ENCODE measurements at regions not wholly inside any gene's neighbourhood (a gene's known extent, or its start where the extent isn't known, plus 50 kb on each side); places are given as distances from the start of the nearest gene placed in this dataset.

DNA sequence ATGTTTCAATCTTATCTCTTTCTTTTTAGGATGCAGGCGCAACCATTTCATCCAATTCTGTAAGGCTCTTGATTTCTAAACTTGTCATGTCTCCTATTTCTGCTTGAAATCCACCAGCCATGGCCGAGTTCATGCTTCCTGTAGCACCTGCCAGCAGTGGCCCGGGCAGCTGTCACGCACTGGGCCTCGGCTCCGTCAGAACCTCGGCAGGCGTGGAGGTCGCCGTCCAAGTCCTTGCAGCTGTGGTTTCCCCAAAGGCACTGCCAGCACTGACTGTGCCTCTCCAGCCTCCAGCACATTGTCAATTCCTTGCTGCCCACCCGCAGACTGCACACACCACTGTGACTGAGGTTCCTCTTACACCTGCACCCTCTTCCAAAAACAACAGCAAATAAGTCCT is 188.7 kb upstream of the SALL3 start:
- no peak overlapping the region for H3K27ac ChIP-seq (ENCODE audit: insufficient read depth, low read length)
- H3K4me2 ChIP-seq (ENCODE audit: extremely low read depth, insufficient read depth, low read length) = no peak overlapping the region
- H2AFZ ChIP-seq (ENCODE audit: low read length) = no peak overlapping the region
- no peaks in the 10 kb centered on the region for H4K20me1 ChIP-seq (ENCODE audit: control insufficient read depth, extremely low read depth, insufficient read depth, low read length)
- no peaks in the 10 kb centered on the region for H3K4me1 ChIP-seq (ENCODE audit: control insufficient read depth, extremely low read depth, insufficient read depth, low read length)
- TF ChIP-seq EZH2 (IDR thresholded peaks at IDR 0.05; ENCODE audit: low read length, missing control alignments) = no peak
- TF ChIP-seq, protein P1, sequence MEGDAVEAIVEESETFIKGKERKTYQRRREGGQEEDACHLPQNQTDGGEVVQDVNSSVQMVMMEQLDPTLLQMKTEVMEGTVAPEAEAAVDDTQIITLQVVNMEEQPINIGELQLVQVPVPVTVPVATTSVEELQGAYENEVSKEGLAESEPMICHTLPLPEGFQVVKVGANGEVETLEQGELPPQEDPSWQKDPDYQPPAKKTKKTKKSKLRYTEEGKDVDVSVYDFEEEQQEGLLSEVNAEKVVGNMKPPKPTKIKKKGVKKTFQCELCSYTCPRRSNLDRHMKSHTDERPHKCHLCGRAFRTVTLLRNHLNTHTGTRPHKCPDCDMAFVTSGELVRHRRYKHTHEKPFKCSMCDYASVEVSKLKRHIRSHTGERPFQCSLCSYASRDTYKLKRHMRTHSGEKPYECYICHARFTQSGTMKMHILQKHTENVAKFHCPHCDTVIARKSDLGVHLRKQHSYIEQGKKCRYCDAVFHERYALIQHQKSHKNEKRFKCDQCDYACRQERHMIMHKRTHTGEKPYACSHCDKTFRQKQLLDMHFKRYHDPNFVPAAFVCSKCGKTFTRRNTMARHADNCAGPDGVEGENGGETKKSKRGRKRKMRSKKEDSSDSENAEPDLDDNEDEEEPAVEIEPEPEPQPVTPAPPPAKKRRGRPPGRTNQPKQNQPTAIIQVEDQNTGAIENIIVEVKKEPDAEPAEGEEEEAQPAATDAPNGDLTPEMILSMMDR (conservative IDR thresholded peaks at IDR 0.05 in 1 of 2, IDR thresholded peaks at IDR 0.05 in 1 of 2; ENCODE audit: low read depth in 1 of 2, low read length in 2 of 2) = no peak
- no peak for DNase-seq (ENCODE audit: low read depth in 2 of 2)
- H3K27me3 ChIP-seq (ENCODE audit: control insufficient read depth, insufficient read depth, low read length) = no peaks in the 10 kb centered on the region
- H3K4me3 ChIP-seq (replicated peaks in 1 of 4; ENCODE audit: control extremely low read depth in 1 of 4, insufficient read depth in 1 of 4, low read depth in 3 of 4, low read length in 4 of 4) = no peak overlapping the region
- no peaks in the 10 kb centered on the region for H3K9me3 ChIP-seq (ENCODE audit: control insufficient read depth, insufficient read depth, low read depth, low read length)
- no peaks in the 10 kb centered on the region for H3K36me3 ChIP-seq (ENCODE audit: control insufficient read depth, insufficient read depth, low read length)
- no peaks in the 10 kb centered on the region for H3K79me2 ChIP-seq (ENCODE audit: control insufficient read depth, insufficient read depth, low read length)
- H3K9ac ChIP-seq (ENCODE audit: insufficient read depth, low read length) = no peak overlapping the region

DNA sequence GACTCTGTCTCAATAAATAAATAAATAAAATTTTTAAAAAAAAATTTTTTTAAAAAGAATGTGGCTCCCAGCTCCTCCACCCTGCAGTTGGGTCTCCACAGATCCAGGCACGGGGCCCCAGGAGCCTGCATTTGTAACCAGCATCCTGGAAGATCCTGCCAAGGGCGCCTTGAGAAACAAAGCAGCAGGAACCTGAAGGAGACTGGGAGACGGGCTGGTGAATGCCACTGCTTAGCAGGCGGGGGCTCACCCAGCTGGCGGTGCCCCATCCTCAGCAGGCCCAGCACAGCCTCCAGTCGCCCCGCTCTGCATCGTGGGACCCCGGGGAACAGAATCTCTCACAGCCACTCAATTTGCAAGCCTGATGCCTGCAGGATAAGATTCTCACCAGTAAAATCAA is 187.5 kb upstream of the SALL3 start:
- no peak overlapping the region for H3K9ac ChIP-seq (ENCODE audit: insufficient read depth, low read length)
- no peaks in the 10 kb centered on the region for H3K4me1 ChIP-seq (ENCODE audit: control insufficient read depth, extremely low read depth, insufficient read depth, low read length)
- no peak overlapping the region for H3K27ac ChIP-seq (ENCODE audit: insufficient read depth, low read length)
- DNase-seq (ENCODE audit: low read depth in 2 of 2) = no peak
- TF ChIP-seq, protein P1 (conservative IDR thresholded peaks at IDR 0.05 in 1 of 2, IDR thresholded peaks at IDR 0.05 in 1 of 2; ENCODE audit: low read depth in 1 of 2, low read length in 2 of 2) = no peak
- no peak for TF ChIP-seq EZH2 (IDR thresholded peaks at IDR 0.05; ENCODE audit: low read length, missing control alignments)
- H3K79me2 ChIP-seq (ENCODE audit: control insufficient read depth, insufficient read depth, low read length) = no peaks in the 10 kb centered on the region
- no peak overlapping the region for H3K4me2 ChIP-seq (ENCODE audit: extremely low read depth, insufficient read depth, low read length)
- no peaks in the 10 kb centered on the region for H3K9me3 ChIP-seq (ENCODE audit: control insufficient read depth, insufficient read depth, low read depth, low read length)
- H2AFZ ChIP-seq (ENCODE audit: low read length) = no peak overlapping the region
- H3K27me3 ChIP-seq (ENCODE audit: control insufficient read depth, insufficient read depth, low read length) = no peaks in the 10 kb centered on the region
- H3K36me3 ChIP-seq (ENCODE audit: control insufficient read depth, insufficient read depth, low read length) = no peaks in the 10 kb centered on the region
- H3K4me3 ChIP-seq (replicated peaks in 1 of 4; ENCODE audit: control extremely low read depth in 1 of 4, insufficient read depth in 1 of 4, low read depth in 3 of 4, low read length in 4 of 4) = no peak overlapping the region
- no peaks in the 10 kb centered on the region for H4K20me1 ChIP-seq (ENCODE audit: control insufficient read depth, extremely low read depth, insufficient read depth, low read length)

DNA sequence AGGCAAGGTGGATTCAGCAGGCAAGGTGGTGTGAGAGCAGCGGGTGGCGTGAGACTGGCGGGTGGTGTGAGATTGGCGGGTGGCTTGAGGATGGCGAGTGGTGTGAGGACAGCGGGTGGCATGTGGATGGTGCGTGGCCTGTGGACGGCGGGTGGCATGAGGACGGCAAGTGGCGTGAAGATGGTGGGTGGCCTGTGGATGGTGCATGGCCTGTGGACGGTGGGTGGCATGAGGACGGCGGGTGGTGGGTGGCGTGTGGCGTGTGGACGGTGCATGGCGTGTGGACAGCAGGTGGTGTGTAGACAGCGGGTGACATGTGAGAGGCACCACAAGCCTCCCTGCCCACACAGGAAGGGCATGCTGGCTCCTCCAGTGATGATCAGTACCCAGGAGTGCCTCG is 186.9 kb upstream of the SALL3 start:
- H3K27me3 ChIP-seq (ENCODE audit: control insufficient read depth, insufficient read depth, low read length) = no peaks in the 10 kb centered on the region
- no peak overlapping the region for H3K4me3 ChIP-seq (replicated peaks in 1 of 4; ENCODE audit: control extremely low read depth in 1 of 4, insufficient read depth in 1 of 4, low read depth in 3 of 4, low read length in 4 of 4)
- no peak overlapping the region for H3K9ac ChIP-seq (ENCODE audit: insufficient read depth, low read length)
- no peaks in the 10 kb centered on the region for H3K36me3 ChIP-seq (ENCODE audit: control insufficient read depth, insufficient read depth, low read length)
- no peak overlapping the region for H3K27ac ChIP-seq (ENCODE audit: insufficient read depth, low read length)
- H2AFZ ChIP-seq (ENCODE audit: low read length) = no peak overlapping the region
- no peaks in the 10 kb centered on the region for H3K4me1 ChIP-seq (ENCODE audit: control insufficient read depth, extremely low read depth, insufficient read depth, low read length)
- H3K79me2 ChIP-seq (ENCODE audit: control insufficient read depth, insufficient read depth, low read length) = no peaks in the 10 kb centered on the region
- no peaks in the 10 kb centered on the region for H4K20me1 ChIP-seq (ENCODE audit: control insufficient read depth, extremely low read depth, insufficient read depth, low read length)
- no peaks in the 10 kb centered on the region for H3K9me3 ChIP-seq (ENCODE audit: control insufficient read depth, insufficient read depth, low read depth, low read length)
- no peak overlapping the region for H3K4me2 ChIP-seq (ENCODE audit: extremely low read depth, insufficient read depth, low read length)
- DNase-seq (ENCODE audit: low read depth in 2 of 2) = no peak
- TF ChIP-seq, protein P1 (conservative IDR thresholded peaks at IDR 0.05 in 1 of 2, IDR thresholded peaks at IDR 0.05 in 1 of 2; ENCODE audit: low read depth in 1 of 2, low read length in 2 of 2) = no peak
- TF ChIP-seq EZH2 (IDR thresholded peaks at IDR 0.05; ENCODE audit: low read length, missing control alignments) = no peak

Measured in fibroblast of lung (primary cell).